ENCODE measurements at regions not wholly inside any gene's neighbourhood (a gene's known extent, or its start where the extent isn't known, plus 50 kb on each side); places are given as distances from the start of the nearest gene placed in this dataset.
"Not testable (repeated sequence)": the region's sequence is repeated elsewhere in the genome, so short reads cannot be mapped to it uniquely, and the experiment has no call there.

GRCh38 chr6:79391480-79391879 lies 145.8 kb downstream of the LCA5 start:
- DNase-seq: no peak

GRCh38 chr6:79385893-79386292 lies 151.3 kb downstream of the LCA5 start:
- DNase-seq: no peak

- no peak for DNase-seq
Observed at GRCh38 chr6:79385333-79385732, 150.9 kb upstream of the HMGN3 start.

- DNase-seq: no peak
Observed at GRCh38 chr6:79384845-79385244, 150.4 kb upstream of the HMGN3 start.

GRCh38 chr6:79378957-79379356 lies 144.5 kb upstream of the HMGN3 start:
- no peak for DNase-seq

GRCh38 chr6:79377888-79378348 lies 143.4 kb upstream of the HMGN3 start:
- no peak for DNase-seq

GRCh38 chr6:79377047-79377446 lies 142.6 kb upstream of the HMGN3 start:
- DNase-seq: no peak

- no peak for DNase-seq
Observed at GRCh38 chr6:79375635-79376337, 141.3 kb upstream of the HMGN3 start.

- DNase-seq: no peak
Observed at GRCh38 chr6:79374308-79374707, 139.8 kb upstream of the HMGN3 start.

GRCh38 chr6:79373880-79374279 lies 139.4 kb upstream of the HMGN3 start:
- DNase-seq: no peak

GRCh38 chr6:79373246-79373645 lies 138.8 kb upstream of the HMGN3 start:
- no peak for DNase-seq

GRCh38 chr6:79372757-79373156 lies 138.3 kb upstream of the HMGN3 start:
- no peak for DNase-seq

GRCh38 chr6:79369026-79369425 lies 134.5 kb upstream of the HMGN3 start:
- no peak for DNase-seq

GRCh38 chr6:79363441-79363840 lies 129.0 kb upstream of the HMGN3 start:
- DNase-seq: not testable (repeated sequence)

GRCh38 chr6:79361074-79361473 lies 126.6 kb upstream of the HMGN3 start:
- not testable (repeated sequence) for DNase-seq

GRCh38 chr6:79353226-79353625 lies 118.7 kb upstream of the HMGN3 start:
- no peak for DNase-seq

GRCh38 chr6:79338493-79338892 lies 104.0 kb upstream of the HMGN3 start:
- DNase-seq: no peak

GRCh38 chr6:79335133-79335674 lies 100.7 kb upstream of the HMGN3 start:
- no peak for DNase-seq

- no peak for DNase-seq
Observed at GRCh38 chr6:79334674-79335073, 100.2 kb upstream of the HMGN3 start.

GRCh38 chr6:79330704-79331103 lies 96.2 kb upstream of the HMGN3 start:
- no peak for DNase-seq

- no peak for DNase-seq
Observed at GRCh38 chr6:79313254-79313653, 78.8 kb upstream of the HMGN3 start.

- DNase-seq: no peak
Observed at GRCh38 chr6:79307321-79308036, 73.0 kb upstream of the HMGN3 start.

- no peak for DNase-seq
Observed at GRCh38 chr6:79305020-79305419, 70.5 kb upstream of the HMGN3 start.

- DNase-seq: no peak
Observed at GRCh38 chr6:79302341-79302740, 67.9 kb upstream of the HMGN3 start.

All from fibroblast of skin of right quadriceps (primary cell).